GM19395 (cell line): ENCODE measurements at regions not wholly inside any gene's neighbourhood (a gene's known extent, or its start where the extent isn't known, plus 50 kb on each side); places are given as distances from the start of the nearest gene placed in this dataset.
"Not testable (repeated sequence)": the region's sequence is repeated elsewhere in the genome, so short reads cannot be mapped to it uniquely, and the experiment has no call there.

Experiments used
- ATAC-seq: cut with Tn5 transposase; IDR thresholded peaks from one replicate; pipeline ENCODE4 v1.9.1; 2021; ENCODE audit warnings: mild to moderate bottlenecking, moderate library complexity; ENCODE audit not compliant: unreplicated experiment

DNA sequence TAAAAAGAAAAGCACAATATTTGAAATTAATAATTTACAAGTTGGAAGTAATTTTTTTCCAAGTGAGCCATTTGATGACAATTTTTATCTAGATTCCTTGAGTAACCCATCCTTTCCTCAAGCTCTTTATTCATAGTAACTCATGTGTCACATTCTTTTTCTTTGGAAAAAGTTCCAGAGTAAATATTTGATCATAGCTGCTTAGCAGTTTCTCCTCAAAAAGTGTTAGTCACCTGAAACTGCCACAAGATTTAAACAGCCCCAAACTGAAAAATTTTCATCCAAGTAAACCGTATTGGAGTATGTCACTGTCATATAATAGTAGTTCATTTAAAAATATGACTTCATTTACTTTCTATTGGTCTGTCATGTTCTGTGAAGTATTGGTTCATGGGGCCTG, 94.6 kb upstream of the CASK start:
- no peak for ATAC-seq

DNA sequence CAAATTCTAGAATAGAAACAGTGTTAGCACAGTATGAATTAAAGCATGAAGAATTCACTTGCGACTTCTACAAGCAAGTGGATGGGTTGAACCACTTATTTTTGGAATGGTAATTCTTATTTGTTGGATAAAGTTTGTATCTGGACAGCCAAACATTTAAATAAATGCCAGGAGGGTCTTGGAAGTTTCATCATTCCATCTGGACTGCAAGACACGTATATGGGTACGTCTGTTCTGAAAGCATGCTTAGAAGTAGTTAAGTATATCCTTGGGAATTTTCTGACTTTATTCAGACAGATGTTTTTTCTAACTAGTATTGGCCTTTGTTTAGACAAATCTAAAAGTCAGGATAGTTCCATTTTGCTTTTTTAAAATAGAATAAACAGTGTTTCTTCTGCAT, 77.5 kb upstream of the CASK start:
- ATAC-seq, result no peak

DNA sequence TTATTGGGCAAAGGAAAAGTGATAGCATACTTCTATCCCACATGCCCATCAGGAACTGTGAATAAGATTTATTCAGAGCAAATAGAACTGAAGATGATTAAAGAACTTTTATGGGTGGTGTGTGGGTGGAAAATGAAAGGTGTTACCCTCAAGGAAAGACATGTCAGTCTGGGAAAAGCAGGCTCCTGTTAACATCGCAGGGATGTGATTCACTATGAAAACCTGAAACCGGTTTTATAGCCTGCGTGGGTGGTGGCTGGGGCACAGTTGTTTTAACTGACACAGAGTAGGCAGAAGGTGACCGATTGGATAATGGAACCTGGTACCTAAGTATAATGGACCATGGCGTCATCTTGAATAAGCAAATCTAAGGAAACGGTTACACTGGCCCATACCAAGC, 61.3 kb upstream of the CASK start:
- no peak for ATAC-seq

DNA sequence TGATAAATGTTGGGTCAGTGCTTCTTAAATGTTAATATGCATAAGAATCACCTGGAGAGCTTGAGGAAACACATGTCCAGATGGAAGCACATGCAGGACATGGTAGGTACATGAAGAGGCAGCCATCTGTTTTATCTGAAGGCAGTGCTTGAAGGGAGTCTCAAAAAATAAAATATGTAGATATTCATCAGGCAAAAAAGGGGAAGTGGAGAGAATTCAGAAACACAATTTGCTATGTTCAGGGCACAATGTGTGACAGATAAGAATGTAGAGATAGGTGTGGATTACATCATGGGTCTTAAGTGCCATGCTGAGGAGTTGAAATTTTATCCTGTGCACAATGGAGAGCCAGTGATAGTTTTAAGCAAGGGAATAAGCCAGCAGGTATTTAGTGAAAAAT, 59.6 kb upstream of the CASK start:
- ATAC-seq, result no peak

DNA sequence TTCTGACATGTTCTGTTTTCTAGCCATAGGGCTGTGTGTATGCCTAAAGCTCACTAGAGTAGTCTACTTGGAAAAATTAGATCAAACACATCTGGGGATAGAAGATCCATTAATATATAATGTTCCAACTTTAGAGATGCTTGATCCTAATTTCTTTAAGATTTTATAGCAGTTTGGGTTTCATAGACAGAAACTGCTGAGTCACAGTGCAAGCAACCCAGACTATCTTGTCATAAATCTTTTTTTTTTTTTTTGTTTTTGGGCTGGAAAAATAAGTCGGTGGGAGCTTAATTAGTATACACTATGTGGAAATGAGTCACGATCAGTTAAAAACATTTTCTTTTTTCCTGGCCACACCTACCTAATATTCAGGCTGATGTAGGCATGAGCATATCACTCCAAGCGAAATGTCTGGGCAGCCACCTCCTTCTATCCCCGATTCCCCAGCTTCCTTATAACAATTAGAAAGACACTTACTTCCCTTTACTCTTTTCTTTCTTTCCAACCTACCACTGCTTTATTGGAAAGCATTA, 58.2 kb upstream of the CASK start:
- ATAC-seq, result no peak

DNA sequence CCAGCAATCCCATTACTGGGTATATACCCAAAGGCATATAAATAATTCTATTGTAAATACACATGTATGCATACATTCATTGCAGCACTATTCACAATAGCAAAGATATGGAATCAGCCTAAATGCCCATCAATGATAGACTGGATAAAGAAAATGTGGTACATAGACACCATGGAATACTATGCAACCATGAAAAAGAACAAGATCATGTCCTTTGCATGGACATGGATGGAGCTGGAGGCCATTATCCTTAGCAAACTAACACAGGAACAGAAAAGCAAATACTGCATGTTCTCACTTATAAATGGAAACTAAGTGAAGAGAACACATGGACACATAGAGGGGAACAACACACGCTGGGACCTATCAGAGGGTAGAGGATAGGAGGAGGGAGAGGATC, 51.3 kb upstream of the CASK start:
- ATAC-seq, result not testable (repeated sequence)

DNA sequence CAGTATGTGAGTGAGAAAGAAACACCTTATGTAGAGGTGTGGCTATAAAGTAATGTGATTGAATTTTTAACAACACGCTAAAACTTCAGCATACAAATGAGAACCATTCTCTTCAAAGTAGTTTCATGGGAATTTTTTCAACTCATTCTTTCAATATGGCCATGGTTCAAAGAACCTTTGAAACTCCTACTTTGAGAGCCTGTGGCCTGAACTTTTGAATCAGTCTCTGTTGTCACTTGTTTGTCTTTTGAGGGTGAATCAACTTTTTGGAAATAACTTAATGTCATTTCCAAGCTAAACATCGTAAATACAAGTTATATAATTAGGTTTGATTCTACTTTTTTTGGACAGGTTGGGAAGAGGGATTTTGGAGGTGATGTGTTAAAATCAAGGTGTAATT, 49.9 kb upstream of the CASK start:
- ATAC-seq, result no peak
